Stomach (tissue), 4 donors: ENCODE measurements at regions not wholly inside any gene's neighbourhood (a gene's known extent, or its start where the extent isn't known, plus 50 kb on each side); places are given as distances from the start of the nearest gene placed in this dataset.

ENCODE experiments used
- EP300 ChIP-seq: sonication (generic); formaldehyde crosslinking; IDR thresholded peaks from one replicate; pipeline ENCODE4 v1.6.1; 2017; ENCODE audit warnings: antibody characterized with exemption
- TF ChIP-seq, protein P1 (sequence below), 7 experiments: fragments of 450-650 bp in 4 of 7; fragments of 200-600 bp in 3 of 7; sonication (generic) in 3 of 7; IDR thresholded peaks; one replicate each; pipeline ENCODE4 v1.5.1; 2016 to 2019; ENCODE audit warnings: antibody characterized with exemption in 7 of 7, control low read depth in 2 of 7, mild to moderate bottlenecking in 1 of 7

DNA sequence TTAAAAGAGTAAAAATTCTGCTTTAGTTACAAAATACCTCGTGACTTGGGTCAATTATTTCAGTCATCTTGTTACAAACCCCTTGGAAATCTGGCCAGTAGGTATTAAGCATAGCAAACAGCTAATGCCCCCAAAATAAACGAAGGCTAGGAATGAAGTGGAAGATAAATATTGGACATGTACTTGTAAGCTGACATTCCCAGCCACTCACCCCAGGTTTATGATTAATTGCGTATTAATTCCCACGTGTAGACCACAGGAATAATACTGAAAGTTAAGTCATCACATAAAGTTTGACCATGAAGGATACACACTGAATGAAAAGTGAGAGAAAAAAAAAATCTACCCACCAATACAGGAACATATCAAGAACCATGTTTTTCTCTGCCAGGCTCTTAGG is 936.5 kb upstream of the ADGRB3 start:
- TF ChIP-seq, protein P1, sequence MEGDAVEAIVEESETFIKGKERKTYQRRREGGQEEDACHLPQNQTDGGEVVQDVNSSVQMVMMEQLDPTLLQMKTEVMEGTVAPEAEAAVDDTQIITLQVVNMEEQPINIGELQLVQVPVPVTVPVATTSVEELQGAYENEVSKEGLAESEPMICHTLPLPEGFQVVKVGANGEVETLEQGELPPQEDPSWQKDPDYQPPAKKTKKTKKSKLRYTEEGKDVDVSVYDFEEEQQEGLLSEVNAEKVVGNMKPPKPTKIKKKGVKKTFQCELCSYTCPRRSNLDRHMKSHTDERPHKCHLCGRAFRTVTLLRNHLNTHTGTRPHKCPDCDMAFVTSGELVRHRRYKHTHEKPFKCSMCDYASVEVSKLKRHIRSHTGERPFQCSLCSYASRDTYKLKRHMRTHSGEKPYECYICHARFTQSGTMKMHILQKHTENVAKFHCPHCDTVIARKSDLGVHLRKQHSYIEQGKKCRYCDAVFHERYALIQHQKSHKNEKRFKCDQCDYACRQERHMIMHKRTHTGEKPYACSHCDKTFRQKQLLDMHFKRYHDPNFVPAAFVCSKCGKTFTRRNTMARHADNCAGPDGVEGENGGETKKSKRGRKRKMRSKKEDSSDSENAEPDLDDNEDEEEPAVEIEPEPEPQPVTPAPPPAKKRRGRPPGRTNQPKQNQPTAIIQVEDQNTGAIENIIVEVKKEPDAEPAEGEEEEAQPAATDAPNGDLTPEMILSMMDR (IDR thresholded peaks at IDR 0.05): no peak
- TF ChIP-seq EP300: no peak
